ENCODE measurements at regions not wholly inside any gene's neighbourhood (a gene's known extent, or its start where the extent isn't known, plus 50 kb on each side); places are given as distances from the start of the nearest gene placed in this dataset.

DNA sequence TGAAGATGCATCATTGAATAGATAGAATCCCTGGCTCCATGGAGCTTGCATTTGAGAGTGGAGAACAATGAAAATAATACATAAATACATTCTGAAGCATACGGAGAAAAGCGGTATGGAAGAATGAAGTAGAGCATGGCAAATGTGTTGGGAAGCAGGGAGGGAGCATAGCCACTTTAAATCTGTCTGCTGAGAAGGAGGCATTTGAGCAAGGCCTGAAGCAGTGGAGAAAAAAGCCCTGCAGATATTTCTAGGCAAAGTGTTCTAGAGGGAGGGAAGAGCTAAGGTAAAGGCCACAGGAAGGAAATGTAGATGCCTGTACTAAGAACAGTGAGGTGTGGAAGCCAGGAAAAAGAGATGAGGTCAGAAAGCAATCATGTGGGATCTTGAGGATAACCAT is 484.8 kb downstream of the CNTN3 start:
- H3K9ac ChIP-seq (ENCODE audit: low read length) = no peak overlapping the region
- H3K4me1 ChIP-seq (ENCODE audit: control insufficient read depth, low read depth, low read length) = no peaks in the 10 kb centered on the region
- H3K27ac ChIP-seq (ENCODE audit: low read length) = no peak overlapping the region
- H3K27me3 ChIP-seq (ENCODE audit: control insufficient read depth, insufficient read depth, low read length) = no peaks in the 10 kb centered on the region
- H3K36me3 ChIP-seq (ENCODE audit: control insufficient read depth, low read depth, low read length) = no peaks in the 10 kb centered on the region
- no peak overlapping the region for H3K4me3 ChIP-seq (ENCODE audit: low read length)
- no peaks in the 10 kb centered on the region for H3K9me3 ChIP-seq (ENCODE audit: control insufficient read depth, low read depth, low read length)

DNA sequence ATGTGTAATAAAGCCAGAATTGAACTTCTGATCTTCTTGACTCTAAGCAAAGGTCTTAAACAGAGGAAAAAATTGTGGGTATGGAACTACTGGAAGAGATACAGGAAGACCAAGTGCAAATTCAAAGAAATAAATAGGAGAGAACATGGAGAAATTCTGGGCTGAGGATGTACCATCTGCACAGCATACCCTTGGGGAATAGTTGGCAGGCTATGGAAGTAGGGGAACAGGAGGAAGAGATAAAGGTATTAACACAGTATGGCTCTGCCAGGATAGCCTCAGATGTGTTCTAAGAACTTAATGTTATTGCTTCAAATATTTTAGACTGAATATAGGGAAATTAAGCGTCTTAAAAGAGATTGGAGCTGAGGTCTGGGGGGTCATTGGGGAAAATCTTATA is 485.4 kb downstream of the CNTN3 start:
- Histone ChIP-seq H3K9me3 (ENCODE audit: control insufficient read depth, low read depth, low read length) (no peaks in the 10 kb centered on the region), H3K36me3 (ENCODE audit: control insufficient read depth, low read depth, low read length) (no peaks in the 10 kb centered on the region), H3K27ac (ENCODE audit: low read length) (no peak overlapping the region), H3K9ac (ENCODE audit: low read length) (no peak overlapping the region), H3K4me1 (ENCODE audit: control insufficient read depth, low read depth, low read length) (no peaks in the 10 kb centered on the region), H3K4me3 (ENCODE audit: low read length) (no peak overlapping the region), H3K27me3 (ENCODE audit: control insufficient read depth, insufficient read depth, low read length) (no peaks in the 10 kb centered on the region)

DNA sequence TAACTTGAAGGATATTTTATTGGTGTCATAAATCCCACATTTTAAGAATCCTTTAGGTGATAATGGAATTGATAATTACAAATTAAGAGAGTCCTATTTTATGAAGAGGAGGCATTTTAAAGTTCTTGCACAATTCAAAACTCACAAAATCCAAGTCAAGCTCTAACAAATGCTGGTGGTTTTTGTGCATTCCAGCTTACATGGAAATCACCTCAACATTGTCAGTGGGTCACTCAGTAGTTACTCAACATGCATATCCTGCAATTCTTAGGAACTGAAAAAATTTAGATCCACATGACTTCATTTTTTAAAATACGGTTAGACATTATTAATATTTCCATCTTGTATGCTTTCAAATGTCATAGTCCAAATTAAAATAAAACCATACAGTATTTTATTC is 487.2 kb downstream of the CNTN3 start:
- Histone ChIP-seq H3K27me3 (ENCODE audit: control insufficient read depth, insufficient read depth, low read length) (no peaks in the 10 kb centered on the region), H3K36me3 (ENCODE audit: control insufficient read depth, low read depth, low read length) (no peaks in the 10 kb centered on the region), H3K9ac (ENCODE audit: low read length) (no peak overlapping the region), H3K27ac (ENCODE audit: low read length) (no peak overlapping the region), H3K4me1 (ENCODE audit: control insufficient read depth, low read depth, low read length) (no peaks in the 10 kb centered on the region), H3K4me3 (ENCODE audit: low read length) (no peak overlapping the region), H3K9me3 (ENCODE audit: control insufficient read depth, low read depth, low read length) (no peaks in the 10 kb centered on the region)

DNA sequence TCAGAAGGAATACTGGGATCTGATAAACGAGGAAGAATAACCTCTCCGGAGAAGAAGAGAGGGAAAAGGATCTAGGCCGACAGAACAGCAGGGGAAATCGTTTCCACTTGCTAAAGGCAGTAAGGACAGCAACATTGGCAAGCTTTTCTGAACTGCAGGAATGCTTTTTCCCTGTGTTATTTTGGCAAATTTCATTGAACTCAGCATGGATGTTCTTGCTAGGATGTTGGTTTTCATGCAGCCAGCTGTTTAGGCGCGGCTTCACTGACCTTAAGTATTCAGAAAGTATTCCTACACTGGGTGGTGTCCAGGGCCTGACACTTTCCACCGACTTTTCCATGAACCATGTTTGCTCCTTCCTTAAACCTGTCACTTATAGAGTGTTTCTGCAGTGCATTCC is 489.7 kb downstream of the CNTN3 start:
- Histone ChIP-seq H3K36me3 (ENCODE audit: control insufficient read depth, low read depth, low read length) (no peaks in the 10 kb centered on the region), H3K27ac (ENCODE audit: low read length) (no peak overlapping the region), H3K9me3 (ENCODE audit: control insufficient read depth, low read depth, low read length) (no peaks in the 10 kb centered on the region), H3K27me3 (ENCODE audit: control insufficient read depth, insufficient read depth, low read length) (no peaks in the 10 kb centered on the region), H3K9ac (ENCODE audit: low read length) (no peak overlapping the region), H3K4me3 (ENCODE audit: low read length) (no peak overlapping the region), H3K4me1 (ENCODE audit: control insufficient read depth, low read depth, low read length) (no peaks in the 10 kb centered on the region)

DNA sequence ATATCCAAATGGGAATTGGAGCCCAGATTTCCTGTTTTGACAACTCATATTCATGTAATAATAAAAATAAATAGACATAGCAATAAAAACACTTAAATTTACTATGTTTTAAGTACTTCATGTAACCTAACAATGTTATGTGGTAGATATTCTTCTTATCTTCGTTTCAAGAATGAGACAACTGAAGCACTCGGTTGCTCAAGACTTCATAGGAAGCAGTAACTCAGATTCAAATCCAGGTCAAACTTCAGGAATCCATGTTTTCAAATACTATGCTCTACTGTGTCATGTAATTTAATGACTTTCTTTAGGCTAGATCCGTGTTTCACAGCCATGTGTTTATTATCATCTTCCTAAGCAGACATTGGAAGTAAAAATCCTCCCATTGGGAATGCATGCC is 492.2 kb downstream of the CNTN3 start:
- Histone ChIP-seq H3K36me3 (ENCODE audit: control insufficient read depth, low read depth, low read length) (no peaks in the 10 kb centered on the region), H3K4me1 (ENCODE audit: control insufficient read depth, low read depth, low read length) (no peaks in the 10 kb centered on the region), H3K9me3 (ENCODE audit: control insufficient read depth, low read depth, low read length) (no peaks in the 10 kb centered on the region), H3K27me3 (ENCODE audit: control insufficient read depth, insufficient read depth, low read length) (no peaks in the 10 kb centered on the region), H3K9ac (ENCODE audit: low read length) (no peak overlapping the region), H3K4me3 (ENCODE audit: low read length) (no peak overlapping the region), H3K27ac (ENCODE audit: low read length) (no peak overlapping the region)

DNA sequence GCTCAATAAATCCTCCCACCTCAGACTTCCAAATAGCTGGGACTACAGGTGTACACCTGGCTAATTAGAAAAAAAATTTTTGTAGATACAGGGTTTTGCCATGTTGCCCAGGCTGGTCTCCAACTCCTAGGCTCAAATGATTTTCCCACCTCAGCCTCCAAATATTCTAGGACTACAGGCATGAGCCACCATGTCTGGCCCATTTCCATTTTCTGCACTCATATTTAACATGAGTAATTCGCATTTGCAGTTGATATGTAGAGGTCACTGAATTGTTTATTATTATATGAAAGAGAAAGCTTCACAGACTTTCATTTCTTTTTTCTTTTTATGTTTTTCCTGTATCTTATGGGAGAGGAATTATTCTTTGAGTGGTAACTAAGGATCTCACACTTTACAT is 492.7 kb downstream of the CNTN3 start:
- Histone ChIP-seq H3K4me3 (ENCODE audit: low read length) (no peak overlapping the region), H3K9ac (ENCODE audit: low read length) (no peak overlapping the region), H3K27ac (ENCODE audit: low read length) (no peak overlapping the region), H3K36me3 (ENCODE audit: control insufficient read depth, low read depth, low read length) (no peaks in the 10 kb centered on the region), H3K9me3 (ENCODE audit: control insufficient read depth, low read depth, low read length) (no peaks in the 10 kb centered on the region), H3K27me3 (ENCODE audit: control insufficient read depth, insufficient read depth, low read length) (no peaks in the 10 kb centered on the region), H3K4me1 (ENCODE audit: control insufficient read depth, low read depth, low read length) (no peaks in the 10 kb centered on the region)

DNA sequence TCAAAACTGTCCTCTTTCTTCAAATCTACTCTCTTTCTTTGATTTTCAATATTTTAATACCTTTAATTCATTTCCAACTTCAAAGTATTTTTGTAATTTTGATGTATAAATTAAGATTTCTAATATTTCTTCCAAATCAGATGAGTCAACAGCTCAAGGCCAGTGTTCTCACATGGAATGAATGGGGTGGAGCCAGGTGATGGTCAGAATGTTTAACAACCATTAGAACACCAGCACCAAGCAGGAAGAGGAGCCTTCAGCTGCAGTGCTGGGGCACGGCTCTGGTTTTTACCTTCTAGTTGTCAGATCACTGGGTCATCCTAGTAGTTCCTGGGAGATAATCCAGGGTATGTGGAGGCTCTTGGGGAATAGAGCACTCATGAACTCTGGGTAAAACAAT is 494.5 kb upstream of the PDZRN3 start:
- Histone ChIP-seq H3K9me3 (ENCODE audit: control insufficient read depth, low read depth, low read length) (no peaks in the 10 kb centered on the region), H3K9ac (ENCODE audit: low read length) (no peak overlapping the region), H3K27ac (ENCODE audit: low read length) (no peak overlapping the region), H3K4me3 (ENCODE audit: low read length) (no peak overlapping the region), H3K4me1 (ENCODE audit: control insufficient read depth, low read depth, low read length) (no peaks in the 10 kb centered on the region), H3K36me3 (ENCODE audit: control insufficient read depth, low read depth, low read length) (no peaks in the 10 kb centered on the region), H3K27me3 (ENCODE audit: control insufficient read depth, insufficient read depth, low read length) (no peaks in the 10 kb centered on the region)

DNA sequence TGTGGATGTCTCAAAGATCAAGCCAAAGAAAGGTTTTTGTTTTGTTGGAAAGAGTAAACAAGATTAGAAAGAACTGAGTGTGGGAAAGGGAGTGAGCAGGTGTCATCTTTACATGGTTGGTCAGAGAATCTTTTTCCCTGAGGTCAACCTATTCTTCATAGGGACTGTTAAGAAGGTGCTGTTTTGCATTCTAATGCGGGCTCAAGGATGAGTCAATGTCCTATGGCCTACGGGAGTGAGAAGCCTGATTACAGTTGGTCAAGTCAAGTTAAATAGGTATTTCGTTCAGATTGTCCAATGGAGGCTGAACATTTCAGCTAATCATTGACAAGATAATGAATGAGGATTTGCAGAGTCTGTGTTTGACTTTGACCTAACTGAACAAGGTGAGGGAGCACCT is 491.2 kb upstream of the PDZRN3 start:
- Histone ChIP-seq H3K4me3 (ENCODE audit: low read length) (no peak overlapping the region), H3K27me3 (ENCODE audit: control insufficient read depth, insufficient read depth, low read length) (no peaks in the 10 kb centered on the region), H3K9ac (ENCODE audit: low read length) (no peak overlapping the region), H3K27ac (ENCODE audit: low read length) (no peak overlapping the region), H3K9me3 (ENCODE audit: control insufficient read depth, low read depth, low read length) (no peaks in the 10 kb centered on the region), H3K4me1 (ENCODE audit: control insufficient read depth, low read depth, low read length) (no peaks in the 10 kb centered on the region), H3K36me3 (ENCODE audit: control insufficient read depth, low read depth, low read length) (no peaks in the 10 kb centered on the region)

DNA sequence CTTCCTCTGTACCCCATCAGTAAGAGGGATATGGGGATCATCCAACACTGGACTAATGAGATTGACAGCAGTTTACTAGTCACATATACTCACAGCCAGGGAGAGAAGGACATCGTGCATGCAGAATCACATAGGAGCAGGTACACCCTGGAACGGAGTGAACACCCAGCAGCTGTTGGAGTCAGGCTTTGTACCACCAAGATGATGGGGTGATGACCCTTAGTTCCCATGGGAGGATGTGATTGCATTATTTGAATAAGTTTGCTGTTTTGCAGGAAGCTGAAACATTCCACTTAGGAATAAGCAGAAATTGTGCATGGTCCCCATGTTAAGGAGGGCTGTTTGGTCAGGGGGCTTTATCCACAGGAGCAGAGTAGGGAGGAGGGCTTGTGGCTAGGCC is 482.7 kb upstream of the PDZRN3 start:
- Histone ChIP-seq H3K27ac (ENCODE audit: low read length) (no peak overlapping the region), H3K9me3 (ENCODE audit: control insufficient read depth, low read depth, low read length) (no peaks in the 10 kb centered on the region), H3K27me3 (ENCODE audit: control insufficient read depth, insufficient read depth, low read length) (no peaks in the 10 kb centered on the region), H3K4me3 (ENCODE audit: low read length) (no peak overlapping the region), H3K36me3 (ENCODE audit: control insufficient read depth, low read depth, low read length) (no peaks in the 10 kb centered on the region), H3K4me1 (ENCODE audit: control insufficient read depth, low read depth, low read length) (no peaks in the 10 kb centered on the region), H3K9ac (ENCODE audit: low read length) (no peak overlapping the region)

DNA sequence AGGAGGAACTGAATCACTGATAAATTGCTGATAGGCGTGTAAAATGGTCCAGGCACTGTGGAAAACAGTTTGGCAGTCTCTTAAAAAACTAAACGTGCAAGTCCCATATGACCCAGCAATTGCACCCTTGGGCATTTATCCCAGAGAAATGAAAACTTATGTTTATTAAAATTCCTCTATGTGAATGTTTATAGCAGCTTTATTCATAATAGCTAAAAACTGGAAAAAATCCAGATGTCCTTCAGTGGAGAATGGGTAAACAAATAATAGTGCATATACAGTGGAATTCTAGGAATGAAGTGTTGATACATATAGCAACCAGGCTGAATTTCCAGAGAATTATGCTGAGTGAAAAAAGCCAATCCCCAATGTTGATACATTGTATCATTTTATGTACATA is 482.2 kb upstream of the PDZRN3 start:
- Histone ChIP-seq H3K9me3 (ENCODE audit: control insufficient read depth, low read depth, low read length) (no peaks in the 10 kb centered on the region), H3K36me3 (ENCODE audit: control insufficient read depth, low read depth, low read length) (no peaks in the 10 kb centered on the region), H3K27me3 (ENCODE audit: control insufficient read depth, insufficient read depth, low read length) (no peaks in the 10 kb centered on the region), H3K4me3 (ENCODE audit: low read length) (no peak overlapping the region), H3K27ac (ENCODE audit: low read length) (no peak overlapping the region), H3K9ac (ENCODE audit: low read length) (no peak overlapping the region), H3K4me1 (ENCODE audit: control insufficient read depth, low read depth, low read length) (no peaks in the 10 kb centered on the region)

DNA sequence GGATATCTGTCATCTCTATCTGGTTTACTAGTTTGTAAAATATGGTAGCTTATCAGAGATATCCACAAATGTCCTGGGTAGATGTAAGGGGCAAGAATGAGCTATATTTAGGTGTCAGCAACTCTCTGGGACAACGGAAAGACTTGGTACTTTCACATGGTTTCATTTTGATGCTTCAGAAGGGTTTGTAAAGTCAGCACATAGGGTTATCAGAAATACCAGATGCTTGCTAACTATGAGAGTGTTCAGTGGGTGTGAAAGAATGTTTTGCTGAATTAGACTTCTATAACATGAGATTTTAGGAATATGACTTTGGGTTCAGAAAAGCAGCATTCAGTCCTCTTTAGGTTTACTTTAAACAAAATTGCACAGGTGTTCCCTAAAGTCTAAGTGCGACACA is 466.5 kb upstream of the PDZRN3 start:
- H3K36me3 ChIP-seq (ENCODE audit: control insufficient read depth, low read depth, low read length) = no peaks in the 10 kb centered on the region
- no peaks in the 10 kb centered on the region for H3K27me3 ChIP-seq (ENCODE audit: control insufficient read depth, insufficient read depth, low read length)
- H3K9me3 ChIP-seq (ENCODE audit: control insufficient read depth, low read depth, low read length) = no peaks in the 10 kb centered on the region
- no peak overlapping the region for H3K27ac ChIP-seq (ENCODE audit: low read length)
- H3K9ac ChIP-seq (ENCODE audit: low read length) = no peak overlapping the region
- H3K4me3 ChIP-seq (ENCODE audit: low read length) = no peak overlapping the region
- H3K4me1 ChIP-seq (ENCODE audit: control insufficient read depth, low read depth, low read length) = no peaks in the 10 kb centered on the region

DNA sequence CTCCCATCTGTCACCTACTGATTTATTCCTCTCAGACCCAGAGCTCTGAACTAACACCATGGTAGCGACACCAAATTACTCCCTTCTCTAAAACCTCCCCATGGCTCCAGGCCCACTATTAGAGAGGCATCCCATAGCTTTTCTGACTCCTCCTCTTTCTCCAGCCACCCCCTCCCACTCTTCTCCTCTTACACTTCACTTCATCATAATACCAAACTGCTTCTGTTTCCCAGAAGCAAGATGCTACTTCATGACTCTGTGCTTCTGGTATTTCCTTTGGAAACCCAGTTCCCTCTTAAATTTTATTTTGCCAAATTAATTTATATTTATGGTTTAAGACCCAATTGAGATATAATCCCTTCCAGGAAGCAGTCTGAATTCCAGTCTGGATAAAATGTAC is 465.1 kb upstream of the PDZRN3 start:
- Histone ChIP-seq H3K36me3 (ENCODE audit: control insufficient read depth, low read depth, low read length) (no peaks in the 10 kb centered on the region), H3K9me3 (ENCODE audit: control insufficient read depth, low read depth, low read length) (no peaks in the 10 kb centered on the region), H3K27me3 (ENCODE audit: control insufficient read depth, insufficient read depth, low read length) (no peaks in the 10 kb centered on the region), H3K4me1 (ENCODE audit: control insufficient read depth, low read depth, low read length) (no peaks in the 10 kb centered on the region), H3K4me3 (ENCODE audit: low read length) (no peak overlapping the region), H3K9ac (ENCODE audit: low read length) (no peak overlapping the region), H3K27ac (ENCODE audit: low read length) (no peak overlapping the region)

DNA sequence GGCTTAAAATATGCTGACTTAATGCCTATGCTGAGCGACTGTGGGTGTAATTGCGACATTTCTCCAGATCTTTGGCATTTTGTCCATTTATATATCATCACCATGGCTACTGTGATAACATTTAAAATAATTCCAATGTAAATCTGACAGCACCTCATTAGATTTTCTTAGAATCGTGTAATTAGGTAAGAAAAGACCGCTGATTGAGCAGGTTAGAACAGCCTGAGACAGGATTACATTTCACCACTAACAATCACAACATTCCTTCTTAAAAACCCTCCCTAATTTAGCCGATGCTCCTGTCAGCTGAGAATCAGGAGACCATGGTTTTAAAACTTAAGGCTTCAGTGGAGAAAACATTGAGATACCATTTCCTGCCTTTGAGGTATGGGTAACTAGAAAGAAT is 455.3 kb upstream of the PDZRN3 start:
- H3K36me3 ChIP-seq (ENCODE audit: control insufficient read depth, low read depth, low read length) = no peaks in the 10 kb centered on the region
- no peak overlapping the region for H3K9ac ChIP-seq (ENCODE audit: low read length)
- H3K27me3 ChIP-seq (ENCODE audit: control insufficient read depth, insufficient read depth, low read length) = no peaks in the 10 kb centered on the region
- no peaks in the 10 kb centered on the region for H3K9me3 ChIP-seq (ENCODE audit: control insufficient read depth, low read depth, low read length)
- no peak overlapping the region for H3K27ac ChIP-seq (ENCODE audit: low read length)
- H3K4me3 ChIP-seq (ENCODE audit: low read length) = no peak overlapping the region
- H3K4me1 ChIP-seq (ENCODE audit: control insufficient read depth, low read depth, low read length) = no peaks in the 10 kb centered on the region

Data from iPS-18a (cell line).